Gastrocnemius medialis (tissue), 4 donors: ENCODE measurements at regions not wholly inside any gene's neighbourhood (a gene's known extent, or its start where the extent isn't known, plus 50 kb on each side); places are given as distances from the start of the nearest gene placed in this dataset.
"Not testable (repeated sequence)": the region's sequence is repeated elsewhere in the genome, so short reads cannot be mapped to it uniquely, and the experiment has no call there.

ENCODE experiments used
- POLR2A ChIP-seq, 2 donors: fragments of 450-650 bp; IDR thresholded peaks; one replicate each; pipeline ENCODE4 v1.6.1; 2017; ENCODE audit warnings: antibody characterized with exemption in 2 of 2, mild to moderate bottlenecking in 2 of 2, moderate library complexity in 2 of 2
- TF ChIP-seq, protein P1 (sequence below), 5 experiments: fragments of 450-650 bp in 3 of 5; fragments of 200-600 bp in 2 of 5; sonication (generic) in 2 of 5; IDR thresholded peaks in 4 of 5; conservative IDR thresholded peaks in 1 of 5; 1 replicate in 4 of 5; 2 replicates in 1 of 5; pipeline ENCODE4 v1.5.1; 2016 to 2019; ENCODE audit warnings: antibody characterized with exemption in 5 of 5, mild to moderate bottlenecking in 3 of 5, moderate library complexity in 3 of 5

DNA sequence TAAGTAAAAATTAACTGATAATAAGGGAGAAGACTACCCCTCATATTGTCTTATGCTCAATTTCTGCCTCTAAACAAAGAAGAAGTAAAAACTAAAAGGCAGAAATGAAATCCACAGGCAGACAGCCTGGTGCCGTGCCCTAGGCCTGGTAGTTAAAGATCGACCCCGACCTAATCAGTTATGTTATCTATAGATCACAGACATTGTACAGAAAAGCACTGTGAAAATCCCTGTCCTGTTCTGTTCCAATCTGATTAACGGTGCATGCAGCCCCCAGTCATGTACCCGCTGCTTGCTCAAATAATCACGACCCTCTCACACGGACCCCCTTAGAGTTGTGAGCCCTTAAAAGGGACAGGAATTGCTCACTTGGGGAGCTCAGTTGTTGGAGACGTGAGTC, 465.9 kb downstream of the TRAM1L1 start:
- not testable (repeated sequence) for TF ChIP-seq POLR2A (IDR thresholded peaks at IDR 0.05)
- TF ChIP-seq, protein P1, sequence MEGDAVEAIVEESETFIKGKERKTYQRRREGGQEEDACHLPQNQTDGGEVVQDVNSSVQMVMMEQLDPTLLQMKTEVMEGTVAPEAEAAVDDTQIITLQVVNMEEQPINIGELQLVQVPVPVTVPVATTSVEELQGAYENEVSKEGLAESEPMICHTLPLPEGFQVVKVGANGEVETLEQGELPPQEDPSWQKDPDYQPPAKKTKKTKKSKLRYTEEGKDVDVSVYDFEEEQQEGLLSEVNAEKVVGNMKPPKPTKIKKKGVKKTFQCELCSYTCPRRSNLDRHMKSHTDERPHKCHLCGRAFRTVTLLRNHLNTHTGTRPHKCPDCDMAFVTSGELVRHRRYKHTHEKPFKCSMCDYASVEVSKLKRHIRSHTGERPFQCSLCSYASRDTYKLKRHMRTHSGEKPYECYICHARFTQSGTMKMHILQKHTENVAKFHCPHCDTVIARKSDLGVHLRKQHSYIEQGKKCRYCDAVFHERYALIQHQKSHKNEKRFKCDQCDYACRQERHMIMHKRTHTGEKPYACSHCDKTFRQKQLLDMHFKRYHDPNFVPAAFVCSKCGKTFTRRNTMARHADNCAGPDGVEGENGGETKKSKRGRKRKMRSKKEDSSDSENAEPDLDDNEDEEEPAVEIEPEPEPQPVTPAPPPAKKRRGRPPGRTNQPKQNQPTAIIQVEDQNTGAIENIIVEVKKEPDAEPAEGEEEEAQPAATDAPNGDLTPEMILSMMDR (IDR thresholded peaks at IDR 0.05 in 4 of 5, conservative IDR thresholded peaks at IDR 0.05 in 1 of 5) = not testable (repeated sequence)
